Body of pancreas (tissue), 4 donors: ENCODE measurements at regions not wholly inside any gene's neighbourhood (a gene's known extent, or its start where the extent isn't known, plus 50 kb on each side); places are given as distances from the start of the nearest gene placed in this dataset.

Experiments
- ATAC-seq: fragments of 150-250 bp; one replicate; pipeline ENCODE4 v1.9.1; 2016
- DNase-seq, 4 donors: peaks; one replicate each; pipeline ENCODE4 v3.0.0-alpha.2; 2019
- H3K27ac ChIP-seq, 4 donors: fragments of 200-600 bp; sonication (generic); 1 replicate in 3 of 4; 2 replicates in 1 of 4; pipeline versions ENCODE4 v1.5.1 to v1.6.1; 2016 to 2019; ENCODE audit warnings: mild to moderate bottlenecking in 1 of 4, mixed read lengths in 1 of 4, moderate library complexity in 1 of 4
- H3K27me3 ChIP-seq, 2 donors: fragments of 200-600 bp; sonication (generic); one replicate each; pipeline ENCODE4 v1.6.0; 2016; ENCODE audit warnings: mild to moderate bottlenecking in 1 of 2
- H3K36me3 ChIP-seq, 2 donors: fragments of 200-600 bp; sonication (generic); replicated peaks in 1 of 2; 2 replicates each; pipeline ENCODE4 v1.5.1; 2016; ENCODE audit warnings: low read depth in 2 of 2; ENCODE audit not compliant: insufficient read depth in 1 of 2
- H3K4me1 ChIP-seq: fragments of 200-600 bp; sonication (generic); one replicate; pipeline ENCODE4 v1.6.0; 2016
- H3K4me3 ChIP-seq, 2 donors: fragments of 200-600 bp; sonication (generic); 1 replicate in 1 of 2; 2 replicates in 1 of 2; pipeline ENCODE4 v1.5.1; 2016 to 2019
- H3K9me3 ChIP-seq, 3 donors: fragments of 200-600 bp; sonication (generic); 1 replicate in 2 of 3; 2 replicates in 1 of 3; pipeline ENCODE4 v1.5.1; 2016
- CTCF ChIP-seq, 7 experiments: fragments of 450-650 bp in 4 of 7; fragments of 200-600 bp in 3 of 7; sonication (generic) in 3 of 7; IDR thresholded peaks; one replicate each; pipeline ENCODE4 v1.5.1; 2016 to 2019; ENCODE audit warnings: antibody characterized with exemption in 7 of 7
- POLR2A ChIP-seq, 3 donors: fragments of 450-650 bp; IDR thresholded peaks; one replicate each; pipeline ENCODE4 v1.6.1; 2016; ENCODE audit warnings: antibody characterized with exemption in 3 of 3, mild to moderate bottlenecking in 2 of 3
- WGBS, 2 donors: methylation state at CpG; one replicate each; pipeline ENCODE4 v1.1.5; 2017; 5-methylcytosine and 5-hydroxymethylcytosine counted together
- intact Hi-C: fragments of 100-400 bp; cut with DNase I; formaldehyde crosslinking; loops from one replicate; pipeline ENCODE4 v1.15.1; 2023

- peaks cover 34% of the 10 kb centered on the region for H3K4me1 ChIP-seq
- ATAC-seq (no peak), DNase-seq (peak in 3 of 4 donors; percentile 42 to 69 (median 42))
- H3K4me3 ChIP-seq, result no peak overlapping the region
- peak overlapping the region in 2 of 4 donors; percentile 35 to 52 for H3K27ac ChIP-seq
- H3K27me3 ChIP-seq, result no peaks in the 10 kb centered on the region
- H3K36me3 ChIP-seq, result peaks cover 0 to 2% of the 10 kb centered on the region in 2 donors
- 69 to 77% methylated on average over 14 to 20 of the region's 20 CpGs for WGBS, 2 donors
- no peaks in the 10 kb centered on the region for H3K9me3 ChIP-seq
- TF ChIP-seq CTCF (IDR thresholded peaks at IDR 0.05), result no peak
- TF ChIP-seq POLR2A (IDR thresholded peaks at IDR 0.05), result no peak
- intact Hi-C loops, result no loop called here
These were observed 264.2 kb downstream of the SEC14L1 start for GRCh38 chr17:77404812-77405581.

- DNase-seq (no peak), ATAC-seq (no peak)
- Histone ChIP-seq H3K4me3 (no peak overlapping the region), H3K27ac (peak overlapping the region in 2 of 4 donors; percentile 35 to 52), H3K9me3 (no peaks in the 10 kb centered on the region), H3K36me3 (peaks cover 0 to 2% of the 10 kb centered on the region in 2 donors), H3K4me1 (peaks cover 26% of the 10 kb centered on the region), H3K27me3 (no peaks in the 10 kb centered on the region)
- no peak for TF ChIP-seq POLR2A (IDR thresholded peaks at IDR 0.05)
- no peak for TF ChIP-seq CTCF (IDR thresholded peaks at IDR 0.05)
- intact Hi-C loops, result no loop called here
- WGBS, 2 donors, result 74 to 94% methylated on average over 11 of the region's 11 CpGs
These were observed 265.3 kb downstream of the SEC14L1 start for GRCh38 chr17:77405867-77406732.

- ATAC-seq (no peak), DNase-seq (no peak)
- peaks cover 0 to under 1% of the 10 kb centered on the region in 2 donors for H3K36me3 ChIP-seq
- H3K9me3 ChIP-seq, result no peaks in the 10 kb centered on the region
- 94 to 98% methylated on average over 8 to 10 of the region's 11 CpGs for WGBS, 2 donors
- no peaks in the 10 kb centered on the region for H3K27me3 ChIP-seq
- H3K4me3 ChIP-seq, result no peak overlapping the region
- no peak overlapping the region for H3K27ac ChIP-seq
- no peak for TF ChIP-seq POLR2A (IDR thresholded peaks at IDR 0.05)
- no peak for TF ChIP-seq CTCF (IDR thresholded peaks at IDR 0.05)
- intact Hi-C loops, result no loop called here
- peaks cover 26% of the 10 kb centered on the region for H3K4me1 ChIP-seq
These were observed 266.8 kb downstream of the SEC14L1 start for GRCh38 chr17:77407321-77408277.

- TF ChIP-seq CTCF (IDR thresholded peaks at IDR 0.05), result no peak
- TF ChIP-seq POLR2A (IDR thresholded peaks at IDR 0.05), result no peak
- no peak overlapping the region for H3K27ac ChIP-seq
- no peak for ATAC-seq
- no peak overlapping the region for H3K4me3 ChIP-seq
- H3K27me3 ChIP-seq, result no peaks in the 10 kb centered on the region
- peaks cover 26% of the 10 kb centered on the region for H3K4me1 ChIP-seq
- no peaks in the 10 kb centered on the region for H3K9me3 ChIP-seq
- WGBS, 2 donors, result 75 to 77% methylated on average over 2 to 9 of the region's 9 CpGs
- H3K36me3 ChIP-seq, result no peaks in the 10 kb centered on the region
- intact Hi-C loops, result no loop called here
- DNase-seq, result no peak
These were observed 267.5 kb downstream of the SEC14L1 start for GRCh38 chr17:77408284-77408683.
